ENCODE measurements at regions not wholly inside any gene's neighbourhood (a gene's known extent, or its start where the extent isn't known, plus 50 kb on each side); places are given as distances from the start of the nearest gene placed in this dataset.

DNA sequence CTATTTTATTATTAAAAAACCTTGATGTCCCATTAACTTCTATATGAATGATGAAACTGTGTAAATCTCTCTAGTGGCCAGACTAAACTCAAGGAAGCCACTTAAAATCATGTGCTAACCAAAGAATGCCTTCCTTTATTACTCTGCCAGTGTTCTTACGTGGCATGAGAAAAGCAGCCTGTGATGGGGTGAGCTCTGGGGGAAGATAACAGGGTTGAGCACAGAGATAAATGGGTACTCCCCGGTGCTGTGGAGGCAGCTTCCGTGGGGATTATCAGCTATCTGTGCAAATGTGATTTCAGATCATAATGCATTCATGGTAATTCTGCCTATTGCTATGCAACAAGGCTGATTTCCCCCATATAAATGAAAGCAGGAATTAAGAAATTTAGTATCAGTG, 181.3 kb downstream of the CAVIN4 start:
- H3K27ac ChIP-seq: no peak overlapping the region
- no peak for TF ChIP-seq ZFX (IDR thresholded peaks at IDR 0.05; ENCODE audit: borderline replicate concordance)
- TF ChIP-seq, protein P1, sequence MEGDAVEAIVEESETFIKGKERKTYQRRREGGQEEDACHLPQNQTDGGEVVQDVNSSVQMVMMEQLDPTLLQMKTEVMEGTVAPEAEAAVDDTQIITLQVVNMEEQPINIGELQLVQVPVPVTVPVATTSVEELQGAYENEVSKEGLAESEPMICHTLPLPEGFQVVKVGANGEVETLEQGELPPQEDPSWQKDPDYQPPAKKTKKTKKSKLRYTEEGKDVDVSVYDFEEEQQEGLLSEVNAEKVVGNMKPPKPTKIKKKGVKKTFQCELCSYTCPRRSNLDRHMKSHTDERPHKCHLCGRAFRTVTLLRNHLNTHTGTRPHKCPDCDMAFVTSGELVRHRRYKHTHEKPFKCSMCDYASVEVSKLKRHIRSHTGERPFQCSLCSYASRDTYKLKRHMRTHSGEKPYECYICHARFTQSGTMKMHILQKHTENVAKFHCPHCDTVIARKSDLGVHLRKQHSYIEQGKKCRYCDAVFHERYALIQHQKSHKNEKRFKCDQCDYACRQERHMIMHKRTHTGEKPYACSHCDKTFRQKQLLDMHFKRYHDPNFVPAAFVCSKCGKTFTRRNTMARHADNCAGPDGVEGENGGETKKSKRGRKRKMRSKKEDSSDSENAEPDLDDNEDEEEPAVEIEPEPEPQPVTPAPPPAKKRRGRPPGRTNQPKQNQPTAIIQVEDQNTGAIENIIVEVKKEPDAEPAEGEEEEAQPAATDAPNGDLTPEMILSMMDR (IDR thresholded peaks at IDR 0.05): no peak

DNA sequence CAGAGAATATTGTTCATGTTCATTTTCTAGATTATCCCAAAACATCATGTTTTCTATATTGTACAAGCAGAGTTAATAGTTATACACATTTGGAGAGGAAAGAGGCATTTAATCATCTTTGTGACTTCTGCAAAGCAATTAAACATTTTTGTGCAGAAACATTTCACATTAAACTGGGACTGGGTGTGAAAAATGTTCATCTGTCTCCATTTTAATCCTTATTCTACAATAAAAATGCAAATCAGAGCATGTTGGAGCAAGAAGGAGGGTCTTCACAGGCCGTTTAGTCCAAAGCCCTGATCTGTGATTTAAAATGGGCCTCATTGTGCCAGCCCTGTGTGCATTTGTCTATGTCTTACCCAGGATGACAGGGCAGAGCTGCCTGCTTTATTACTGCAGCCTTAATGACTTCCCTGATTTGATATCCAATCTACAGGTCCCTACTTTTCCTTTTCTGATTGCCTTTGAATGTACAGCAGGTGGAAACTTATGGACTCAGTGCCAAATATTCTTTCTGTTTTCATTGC, 183.5 kb downstream of the CAVIN4 start:
- TF ChIP-seq, protein P1 (IDR thresholded peaks at IDR 0.05): no peak
- no peak for TF ChIP-seq ZFX (IDR thresholded peaks at IDR 0.05; ENCODE audit: borderline replicate concordance)
- H3K27ac ChIP-seq: no peak overlapping the region

DNA sequence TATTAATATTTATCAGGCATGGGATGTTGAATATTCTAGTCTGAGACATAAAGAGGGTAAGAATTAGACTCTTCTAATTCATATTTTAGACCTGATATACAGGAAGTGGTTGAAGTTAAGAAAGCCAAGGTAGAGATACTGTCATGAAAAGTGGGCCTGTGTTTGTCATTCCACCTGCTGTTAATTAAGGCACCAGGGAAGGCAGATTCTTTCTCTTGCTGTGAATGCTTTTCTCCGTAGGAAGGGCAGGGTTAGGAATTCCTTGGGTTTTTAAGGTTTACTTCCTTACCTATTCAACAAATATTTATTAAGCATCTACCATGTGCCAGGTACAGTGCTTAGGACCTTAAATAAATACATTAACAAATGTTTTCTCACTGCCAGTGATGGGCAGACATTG, 196.4 kb downstream of the CAVIN4 start:
- TF ChIP-seq ZFX (IDR thresholded peaks at IDR 0.05; ENCODE audit: borderline replicate concordance): no peak
- TF ChIP-seq, protein P1 (IDR thresholded peaks at IDR 0.05): no peak

DNA sequence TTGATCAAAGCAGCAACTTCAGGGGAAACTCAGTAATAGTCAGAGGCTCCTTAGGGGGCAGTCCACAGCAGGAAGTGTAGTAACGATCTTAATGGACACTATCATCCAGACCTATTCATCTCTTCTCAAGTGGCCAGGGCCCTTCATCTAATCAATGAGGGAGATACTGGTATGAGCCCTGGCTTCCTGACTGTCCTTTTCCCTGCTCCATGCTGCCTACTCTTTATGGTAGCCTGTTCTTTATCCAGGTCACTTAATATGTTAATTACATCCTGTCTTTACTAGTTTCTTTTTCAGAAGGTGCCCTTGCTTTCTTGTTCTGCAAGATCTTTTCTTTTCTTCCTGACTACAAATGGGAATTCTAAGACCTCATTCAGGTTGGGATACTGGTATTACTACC, 197.1 kb downstream of the CAVIN4 start:
- TF ChIP-seq, protein P1 (IDR thresholded peaks at IDR 0.05): no peak
- no peak for TF ChIP-seq ZFX (IDR thresholded peaks at IDR 0.05; ENCODE audit: borderline replicate concordance)
- no peak overlapping the region for H3K27ac ChIP-seq

More for the DNA sequence above, 196.4 kb downstream of the CAVIN4 start:
- no peak overlapping the region for H3K27ac ChIP-seq

DNA sequence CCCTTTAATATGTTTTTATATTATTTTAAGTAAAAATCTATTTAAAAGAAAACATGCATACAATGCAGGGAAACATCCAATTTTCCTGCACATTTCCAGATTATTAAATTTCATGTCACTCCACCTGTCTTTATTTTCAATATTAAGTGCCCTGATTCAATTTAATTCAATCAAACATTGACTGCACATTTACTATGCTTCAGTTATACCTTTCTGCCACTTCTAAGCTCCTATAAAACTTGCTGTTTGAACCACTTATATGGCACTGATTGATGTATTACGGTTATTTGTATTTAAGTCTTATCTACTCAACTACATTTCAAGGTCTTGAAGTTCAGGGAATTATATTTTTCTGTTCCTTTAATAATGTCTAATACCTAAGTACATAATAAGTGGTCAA, 198.0 kb downstream of the CAVIN4 start:
- no peak overlapping the region for H3K27ac ChIP-seq
- TF ChIP-seq, protein P1 (IDR thresholded peaks at IDR 0.05): no peak
- TF ChIP-seq ZFX (IDR thresholded peaks at IDR 0.05; ENCODE audit: borderline replicate concordance): no peak

DNA sequence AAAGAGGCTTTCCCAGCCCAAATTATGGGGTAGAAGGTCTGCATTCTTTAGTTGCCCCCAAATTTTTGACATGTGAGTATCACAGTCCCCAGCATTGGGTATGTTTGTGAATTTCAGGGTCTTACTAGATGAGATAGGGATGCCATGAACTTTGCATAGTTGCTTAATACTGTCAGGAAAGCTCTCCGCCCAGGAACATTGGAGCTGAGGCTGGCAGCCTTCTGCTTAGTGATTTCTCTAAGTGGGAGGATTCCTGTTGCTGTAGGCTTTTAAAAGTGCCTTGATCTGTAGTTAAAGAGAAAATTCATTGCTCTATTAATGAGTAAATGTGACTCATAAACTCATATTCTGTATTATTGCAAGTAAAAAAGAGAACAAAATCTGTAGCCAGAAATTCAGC, 206.9 kb downstream of the CAVIN4 start:
- no peak for TF ChIP-seq ZFX (IDR thresholded peaks at IDR 0.05; ENCODE audit: borderline replicate concordance)
- TF ChIP-seq, protein P1 (IDR thresholded peaks at IDR 0.05): no peak
- H3K27ac ChIP-seq: no peak overlapping the region

DNA sequence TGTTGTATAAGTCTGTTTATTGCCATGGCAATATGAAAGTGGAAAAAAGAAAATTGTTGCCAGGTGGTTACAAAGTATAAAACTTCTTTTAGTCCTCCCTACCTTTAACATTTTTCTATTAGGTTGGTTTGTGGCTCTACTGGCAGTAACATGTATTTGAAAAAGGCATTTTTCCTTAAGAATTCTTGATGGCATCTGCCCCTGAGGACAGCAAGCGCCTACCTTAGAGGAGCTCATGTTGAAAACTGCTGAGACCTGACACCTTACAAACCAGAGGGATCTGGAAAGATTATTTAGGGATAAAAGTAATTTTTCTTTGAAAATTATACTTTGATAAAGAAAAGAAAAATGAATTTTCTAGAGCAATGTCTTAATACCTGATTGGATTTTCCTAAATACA, 208.1 kb downstream of the CAVIN4 start:
- no peak overlapping the region for H3K27ac ChIP-seq
- no peak for TF ChIP-seq ZFX (IDR thresholded peaks at IDR 0.05; ENCODE audit: borderline replicate concordance)
- TF ChIP-seq, protein P1 (IDR thresholded peaks at IDR 0.05): no peak
